Suprapubic skin (tissue), 3 donors: ENCODE measurements at regions not wholly inside any gene's neighbourhood (a gene's known extent, or its start where the extent isn't known, plus 50 kb on each side); places are given as distances from the start of the nearest gene placed in this dataset.

Experiments
- POLR2A ChIP-seq, 2 donors: fragments of 450-650 bp; IDR thresholded peaks; one replicate each; pipeline ENCODE4 v1.6.1; 2017; ENCODE audit warnings: antibody characterized with exemption in 2 of 2, mild to moderate bottlenecking in 2 of 2, moderate library complexity in 2 of 2
- TF ChIP-seq, protein P1 (sequence below), 2 donors: fragments of 200-600 bp in 1 of 2; fragments of 450-650 bp in 1 of 2; sonication (generic) in 1 of 2; IDR thresholded peaks; one replicate each; pipeline ENCODE4 v1.5.1; 2016 to 2019; ENCODE audit warnings: antibody characterized with exemption in 2 of 2, mild to moderate bottlenecking in 1 of 2, moderate library complexity in 1 of 2

DNA sequence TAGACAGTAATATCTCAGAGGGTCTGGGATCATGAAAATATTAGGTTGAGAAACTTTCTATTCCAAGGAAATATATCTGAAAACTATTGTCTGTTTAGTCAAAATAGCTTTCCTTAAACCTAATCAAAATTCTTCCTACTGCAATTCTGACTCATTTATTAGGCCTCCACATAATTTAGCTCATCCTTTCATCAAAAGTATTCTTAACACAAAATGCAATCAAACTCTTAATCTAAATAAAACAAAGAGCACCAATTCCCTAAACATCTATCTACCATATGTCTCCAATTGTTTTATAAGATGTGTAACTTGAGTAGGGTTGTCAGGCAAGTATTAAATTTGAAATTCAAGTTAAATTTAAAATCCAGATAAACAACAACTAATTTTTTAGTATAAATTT, 142.1 kb downstream of the PLK2 start:
- TF ChIP-seq, protein P1, sequence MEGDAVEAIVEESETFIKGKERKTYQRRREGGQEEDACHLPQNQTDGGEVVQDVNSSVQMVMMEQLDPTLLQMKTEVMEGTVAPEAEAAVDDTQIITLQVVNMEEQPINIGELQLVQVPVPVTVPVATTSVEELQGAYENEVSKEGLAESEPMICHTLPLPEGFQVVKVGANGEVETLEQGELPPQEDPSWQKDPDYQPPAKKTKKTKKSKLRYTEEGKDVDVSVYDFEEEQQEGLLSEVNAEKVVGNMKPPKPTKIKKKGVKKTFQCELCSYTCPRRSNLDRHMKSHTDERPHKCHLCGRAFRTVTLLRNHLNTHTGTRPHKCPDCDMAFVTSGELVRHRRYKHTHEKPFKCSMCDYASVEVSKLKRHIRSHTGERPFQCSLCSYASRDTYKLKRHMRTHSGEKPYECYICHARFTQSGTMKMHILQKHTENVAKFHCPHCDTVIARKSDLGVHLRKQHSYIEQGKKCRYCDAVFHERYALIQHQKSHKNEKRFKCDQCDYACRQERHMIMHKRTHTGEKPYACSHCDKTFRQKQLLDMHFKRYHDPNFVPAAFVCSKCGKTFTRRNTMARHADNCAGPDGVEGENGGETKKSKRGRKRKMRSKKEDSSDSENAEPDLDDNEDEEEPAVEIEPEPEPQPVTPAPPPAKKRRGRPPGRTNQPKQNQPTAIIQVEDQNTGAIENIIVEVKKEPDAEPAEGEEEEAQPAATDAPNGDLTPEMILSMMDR (IDR thresholded peaks at IDR 0.05), result no peak
- TF ChIP-seq POLR2A (IDR thresholded peaks at IDR 0.05), result no peak
